OCI-LY1 (cell line): ENCODE measurements at regions not wholly inside any gene's neighbourhood (a gene's known extent, or its start where the extent isn't known, plus 50 kb on each side); places are given as distances from the start of the nearest gene placed in this dataset.
"Not testable (repeated sequence)": the region's sequence is repeated elsewhere in the genome, so short reads cannot be mapped to it uniquely, and the experiment has no call there.

ENCODE experiments used
- H2AFZ ChIP-seq: fragments of 200-600 bp; sonication (generic), shearing (Covaris generic); 2 replicates; pipeline ENCODE4 v1.6.0; 2014; ENCODE audit warnings: antibody characterized with exemption, mild to moderate bottlenecking, low read length
- H3F3A ChIP-seq: fragments of 200-600 bp; sonication (generic), shearing (Covaris generic); 2 replicates; pipeline ENCODE4 v1.6.0; 2014; ENCODE audit warnings: mild to moderate bottlenecking, antibody characterized with exemption, low read length, moderate library complexity; ENCODE audit not compliant: insufficient read depth
- H3K27ac ChIP-seq: fragments of 200-600 bp; sonication (generic); 2 replicates; pipeline ENCODE4 v1.5.1; 2014; ENCODE audit warnings: low read length, mixed run types, mild to moderate bottlenecking, low read depth; ENCODE audit not compliant: poor library complexity, severe bottlenecking
- H3K27me3 ChIP-seq: fragments of 200-600 bp; sonication (generic); 2 replicates; pipeline ENCODE4 v1.6.0; 2014; ENCODE audit warnings: antibody characterized with exemption, mild to moderate bottlenecking, low read length, moderate library complexity; ENCODE audit not compliant: insufficient read depth
- H3K36me3 ChIP-seq: fragments of 200-600 bp; sonication (generic); 2 replicates; pipeline ENCODE4 v1.6.1; 2014; ENCODE audit warnings: mild to moderate bottlenecking, antibody characterized with exemption, low read length, moderate library complexity, mixed read lengths; ENCODE audit not compliant: insufficient read depth
- H3K4me1 ChIP-seq: fragments of 200-600 bp; sonication (generic); 2 replicates; pipeline ENCODE4 v1.5.1; 2014; ENCODE audit warnings: mild to moderate bottlenecking, low read length, moderate library complexity; ENCODE audit not compliant: insufficient read depth, severe bottlenecking
- H3K4me2 ChIP-seq: fragments of 200-600 bp; sonication (generic), shearing (Covaris generic); 2 replicates; pipeline ENCODE4 v1.6.1; 2014; ENCODE audit warnings: low read length
- H3K4me3 ChIP-seq: fragments of 200-600 bp; sonication (generic); 2 replicates; pipeline ENCODE4 v1.5.1; 2014; ENCODE audit warnings: low read length, low read depth, mild to moderate bottlenecking, mixed read lengths; ENCODE audit not compliant: poor library complexity, severe bottlenecking
- H3K79me2 ChIP-seq: fragments of 200-600 bp; shearing (Covaris generic); 2 replicates; pipeline ENCODE4 v1.6.1; 2016; ENCODE audit warnings: mixed run types, low read length, mixed read lengths; ENCODE audit not compliant: insufficient read depth
- H3K9ac ChIP-seq: fragments of 200-600 bp; sonication (generic), shearing (Covaris generic); 2 replicates; pipeline ENCODE4 v1.6.1; 2014; ENCODE audit warnings: mild to moderate bottlenecking, low read length, mixed read lengths
- H3K9me2 ChIP-seq: fragments of 200-600 bp; sonication (generic), shearing (Covaris generic); 2 replicates; pipeline ENCODE4 v1.6.1; 2014; ENCODE audit warnings: low read depth, mild to moderate bottlenecking, low read length, mixed read lengths
- H3K9me3 ChIP-seq: fragments of 200-600 bp; shearing (Covaris generic); 2 replicates; pipeline ENCODE4 v1.6.1; 2014; ENCODE audit warnings: low read length, mixed read lengths
- H4K20me1 ChIP-seq: fragments of 200-600 bp; sonication (generic), shearing (Covaris generic); 2 replicates; pipeline ENCODE4 v1.6.0; 2016; ENCODE audit warnings: mild to moderate bottlenecking, low read length; ENCODE audit not compliant: insufficient read depth
- CTCF ChIP-seq: fragments of 200-600 bp; sonication (generic), shearing (Covaris generic); IDR thresholded peaks from 2 replicates; pipeline ENCODE4 v1.5.1; 2017; ENCODE audit warnings: mild to moderate bottlenecking, antibody characterized with exemption, low read length, moderate library complexity, mixed read lengths
- EZH2 ChIP-seq: fragments of 200-600 bp; sonication (generic), shearing (Covaris generic); IDR thresholded peaks from 2 replicates; pipeline ENCODE4 v1.8.0; 2017; ENCODE audit warnings: borderline replicate concordance, mixed run types, mild to moderate bottlenecking, antibody characterized with exemption, low read length, moderate library complexity, mixed read lengths

GRCh38 chr17:31724026-31724425 is 135.0 kb downstream of the COPRS start:
- Histone ChIP-seq H2AFZ (no peak overlapping the region), H3K79me2 (no peaks in the 10 kb centered on the region), H3K36me3 (no peaks in the 10 kb centered on the region), H3K27ac (no peak overlapping the region), H3K4me3 (no peak overlapping the region), H3F3A (no peaks in the 10 kb centered on the region), H3K4me2 (no peak overlapping the region), H3K9me2 (no peaks in the 10 kb centered on the region), H3K27me3 (no peaks in the 10 kb centered on the region; the same call in 1 of the 2 replicates), H4K20me1 (no peaks in the 10 kb centered on the region), H3K4me1 (no peaks in the 10 kb centered on the region), H3K9me3 (no peaks in the 10 kb centered on the region), H3K9ac (no peak overlapping the region)
- TF ChIP-seq CTCF (no peak), EZH2 (no peak)

- Histone ChIP-seq H3K9me2 (no peaks in the 10 kb centered on the region), H3K4me2 (no peak overlapping the region)
Measured at GRCh38 chr17:31722251-31723056, 136.6 kb downstream of the COPRS start.

GRCh38 chr17:31721291-31722025 is 137.6 kb downstream of the COPRS start:
- no peaks in the 10 kb centered on the region for H4K20me1 ChIP-seq
- no peak overlapping the region for H3K4me2 ChIP-seq
- no peaks in the 10 kb centered on the region for H3K4me1 ChIP-seq
- no peaks in the 10 kb centered on the region for H3K9me2 ChIP-seq
- H3K9me3 ChIP-seq, result no peaks in the 10 kb centered on the region
- H3K36me3 ChIP-seq, result no peaks in the 10 kb centered on the region
- no peak overlapping the region for H3K9ac ChIP-seq
- no peak overlapping the region for H3K4me3 ChIP-seq
- no peak overlapping the region for H2AFZ ChIP-seq
- no peak overlapping the region for H3K27ac ChIP-seq
- TF ChIP-seq CTCF (no peak), EZH2 (no peak)
- no peaks in the 10 kb centered on the region for H3F3A ChIP-seq
- H3K27me3 ChIP-seq, result no peaks in the 10 kb centered on the region; the same call in 1 of the 2 replicates
- no peaks in the 10 kb centered on the region for H3K79me2 ChIP-seq

More at GRCh38 chr17:31722251-31723056, 136.6 kb downstream of the COPRS start:
- Histone ChIP-seq H3F3A (no peaks in the 10 kb centered on the region), H3K9me3 (no peaks in the 10 kb centered on the region), H4K20me1 (no peaks in the 10 kb centered on the region), H3K36me3 (no peaks in the 10 kb centered on the region), H3K27ac (no peak overlapping the region), H3K27me3 (no peaks in the 10 kb centered on the region; the same call in 1 of the 2 replicates), H2AFZ (no peak overlapping the region), H3K4me3 (no peak overlapping the region), H3K79me2 (no peaks in the 10 kb centered on the region), H3K4me1 (no peaks in the 10 kb centered on the region), H3K9ac (no peak overlapping the region)
- TF ChIP-seq EZH2 (no peak), CTCF (no peak)

GRCh38 chr17:31717251-31717650 is 141.8 kb downstream of the COPRS start:
- not testable (repeated sequence) for H3K27ac ChIP-seq, H3F3A ChIP-seq, H3K79me2 ChIP-seq, H2AFZ ChIP-seq, H3K4me1 ChIP-seq, H3K9me3 ChIP-seq, H3K4me3 ChIP-seq, H3K4me2 ChIP-seq, H3K9ac ChIP-seq, H3K27me3 ChIP-seq, H4K20me1 ChIP-seq, H3K36me3 ChIP-seq, H3K9me2 ChIP-seq
